ENCODE measurements at regions not wholly inside any gene's neighbourhood (a gene's known extent, or its start where the extent isn't known, plus 50 kb on each side); places are given as distances from the start of the nearest gene placed in this dataset.

DNA sequence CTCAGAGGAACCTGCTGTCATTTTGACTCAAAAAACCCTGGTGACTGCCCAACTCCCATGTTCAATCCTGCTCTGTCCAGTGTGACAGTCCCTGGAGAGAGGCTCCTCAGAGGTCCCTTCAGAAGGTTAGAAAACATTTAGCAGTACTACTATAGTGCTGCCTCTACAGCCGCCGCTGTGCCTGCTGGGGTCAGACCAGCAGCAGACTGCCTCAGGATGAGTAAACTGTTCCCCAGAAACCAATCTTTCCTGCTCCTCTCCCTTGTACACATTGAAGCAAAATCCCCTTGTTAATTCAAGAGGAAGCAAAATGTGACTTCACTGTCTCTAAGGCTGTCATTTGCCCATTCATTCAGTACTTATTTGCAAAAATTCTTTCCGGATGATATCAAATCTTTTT lies 94.8 kb upstream of the SMARCA2 start:
- TF ChIP-seq CTCF (IDR thresholded peaks at IDR 0.05) (no peak), POLR2AphosphoS5 (IDR thresholded peaks at IDR 0.05) (no peak), POLR2A (IDR thresholded peaks at IDR 0.05) (no peak)
